ENCODE measurements at regions not wholly inside any gene's neighbourhood (a gene's known extent, or its start where the extent isn't known, plus 50 kb on each side); places are given as distances from the start of the nearest gene placed in this dataset.

- H3F3A ChIP-seq (ENCODE audit: insufficient read depth, low read length, poor library complexity, severe bottlenecking): no peaks in the 10 kb centered on the region
- no peak overlapping the region for H3K4me3 ChIP-seq (ENCODE audit: low read length)
- no peaks in the 10 kb centered on the region for H3K79me2 ChIP-seq (replicated peaks; ENCODE audit: insufficient read depth, low read length)
- no peaks in the 10 kb centered on the region for H3K27me3 ChIP-seq (ENCODE audit: insufficient read depth, low read depth, low read length)
- H2AFZ ChIP-seq (ENCODE audit: low read depth, low read length): no peak overlapping the region
- H3K9ac ChIP-seq (ENCODE audit: low read length): no peak overlapping the region
- no peaks in the 10 kb centered on the region for H4K20me1 ChIP-seq (ENCODE audit: insufficient read depth)
- no peak for TF ChIP-seq POLR2AphosphoS5 (IDR thresholded peaks at IDR 0.05)
- no peak for TF ChIP-seq EP300 (conservative IDR thresholded peaks at IDR 0.05; ENCODE audit: poor library complexity, severe bottlenecking)
- no peak overlapping the region for H3K27ac ChIP-seq (ENCODE audit: low read length)
- no peaks in the 10 kb centered on the region for H3K9me2 ChIP-seq (ENCODE audit: insufficient read depth, low read length)
- no peaks in the 10 kb centered on the region for H3K9me3 ChIP-seq (ENCODE audit: low read length)
- no peak overlapping the region for H3K4me2 ChIP-seq (ENCODE audit: low read length)
- H3K36me3 ChIP-seq (ENCODE audit: insufficient read depth, low read length): no peaks in the 10 kb centered on the region
Observed at GRCh38 chrX:2620576-2620975, 70.5 kb upstream of the CD99 start.

DNA sequence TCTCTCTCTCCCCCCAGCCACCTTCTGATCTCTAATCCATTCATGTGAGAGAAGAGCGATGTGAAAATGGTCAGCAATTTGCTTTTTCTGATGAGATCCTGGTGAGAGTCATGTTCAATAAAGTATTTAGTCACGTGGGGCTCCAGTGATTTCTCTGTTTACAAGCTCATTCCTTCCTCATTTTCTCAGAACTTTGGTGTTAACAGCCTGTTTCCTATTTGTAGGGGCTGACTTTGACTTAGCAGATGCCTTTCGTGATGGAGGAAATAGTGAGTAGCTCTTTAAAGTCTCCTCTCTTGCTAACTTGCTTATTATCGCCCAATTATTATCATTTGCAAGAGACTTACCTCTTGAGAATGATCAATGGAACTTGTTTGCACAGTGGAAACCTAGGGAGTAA, 72.6 kb upstream of the CD99 start:
- Histone ChIP-seq H3K9me3 (ENCODE audit: low read length) (no peaks in the 10 kb centered on the region), H3K4me2 (ENCODE audit: low read length) (no peak overlapping the region), H3K79me2 (replicated peaks; ENCODE audit: insufficient read depth, low read length) (no peaks in the 10 kb centered on the region), H3K4me3 (ENCODE audit: low read length) (no peak overlapping the region), H3K27ac (ENCODE audit: low read length) (no peak overlapping the region), H4K20me1 (ENCODE audit: insufficient read depth) (no peaks in the 10 kb centered on the region), H3K27me3 (ENCODE audit: insufficient read depth, low read depth, low read length) (no peaks in the 10 kb centered on the region), H3K36me3 (ENCODE audit: insufficient read depth, low read length) (no peaks in the 10 kb centered on the region), H2AFZ (ENCODE audit: low read depth, low read length) (no peak overlapping the region), H3K9me2 (ENCODE audit: insufficient read depth, low read length) (no peaks in the 10 kb centered on the region), H3F3A (ENCODE audit: insufficient read depth, low read length, poor library complexity, severe bottlenecking) (no peaks in the 10 kb centered on the region), H3K9ac (ENCODE audit: low read length) (no peak overlapping the region)
- TF ChIP-seq TAF1 (IDR thresholded peaks at IDR 0.05; ENCODE audit: low read depth): no peak

DNA sequence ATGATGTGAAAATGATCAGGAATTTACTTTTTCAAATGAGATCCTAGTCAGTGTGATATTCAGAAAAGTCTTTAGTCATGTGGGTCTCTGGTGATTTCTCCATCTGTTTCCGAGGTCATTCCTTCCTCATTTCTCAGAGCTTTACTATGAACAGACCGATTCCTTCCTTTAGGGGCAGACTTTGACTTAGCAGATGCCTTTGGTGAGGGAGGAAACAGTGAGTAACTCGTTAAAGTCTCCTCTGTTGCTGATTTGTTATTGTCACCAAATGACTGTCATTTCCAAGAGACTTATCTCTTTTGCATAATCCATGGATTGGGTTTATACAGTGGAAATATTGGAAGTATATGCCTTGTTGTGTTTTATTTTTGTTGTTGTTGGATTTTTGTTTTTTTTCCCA, 76.2 kb upstream of the CD99 start:
- Histone ChIP-seq H3K9ac (ENCODE audit: low read length) (no peak overlapping the region), H3K79me2 (replicated peaks; ENCODE audit: insufficient read depth, low read length) (no peaks in the 10 kb centered on the region), H3K27ac (ENCODE audit: low read length) (no peak overlapping the region), H4K20me1 (ENCODE audit: insufficient read depth) (no peaks in the 10 kb centered on the region), H3K9me2 (ENCODE audit: insufficient read depth, low read length) (no peaks in the 10 kb centered on the region), H3K4me3 (ENCODE audit: low read length) (no peak overlapping the region), H3F3A (ENCODE audit: insufficient read depth, low read length, poor library complexity, severe bottlenecking) (no peaks in the 10 kb centered on the region), H3K27me3 (ENCODE audit: insufficient read depth, low read depth, low read length) (peaks cover 3% of the 10 kb centered on the region), H3K4me2 (ENCODE audit: low read length) (no peak overlapping the region), H3K9me3 (ENCODE audit: low read length) (no peaks in the 10 kb centered on the region), H2AFZ (ENCODE audit: low read depth, low read length) (no peak overlapping the region), H3K36me3 (ENCODE audit: insufficient read depth, low read length) (no peaks in the 10 kb centered on the region)
- TF ChIP-seq EP300 (conservative IDR thresholded peaks at IDR 0.05; ENCODE audit: poor library complexity, severe bottlenecking): no peak
- TF ChIP-seq, protein P1, sequence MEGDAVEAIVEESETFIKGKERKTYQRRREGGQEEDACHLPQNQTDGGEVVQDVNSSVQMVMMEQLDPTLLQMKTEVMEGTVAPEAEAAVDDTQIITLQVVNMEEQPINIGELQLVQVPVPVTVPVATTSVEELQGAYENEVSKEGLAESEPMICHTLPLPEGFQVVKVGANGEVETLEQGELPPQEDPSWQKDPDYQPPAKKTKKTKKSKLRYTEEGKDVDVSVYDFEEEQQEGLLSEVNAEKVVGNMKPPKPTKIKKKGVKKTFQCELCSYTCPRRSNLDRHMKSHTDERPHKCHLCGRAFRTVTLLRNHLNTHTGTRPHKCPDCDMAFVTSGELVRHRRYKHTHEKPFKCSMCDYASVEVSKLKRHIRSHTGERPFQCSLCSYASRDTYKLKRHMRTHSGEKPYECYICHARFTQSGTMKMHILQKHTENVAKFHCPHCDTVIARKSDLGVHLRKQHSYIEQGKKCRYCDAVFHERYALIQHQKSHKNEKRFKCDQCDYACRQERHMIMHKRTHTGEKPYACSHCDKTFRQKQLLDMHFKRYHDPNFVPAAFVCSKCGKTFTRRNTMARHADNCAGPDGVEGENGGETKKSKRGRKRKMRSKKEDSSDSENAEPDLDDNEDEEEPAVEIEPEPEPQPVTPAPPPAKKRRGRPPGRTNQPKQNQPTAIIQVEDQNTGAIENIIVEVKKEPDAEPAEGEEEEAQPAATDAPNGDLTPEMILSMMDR (IDR thresholded peaks at IDR 0.05; ENCODE audit: poor library complexity, severe bottlenecking): peak; percentile 43

DNA sequence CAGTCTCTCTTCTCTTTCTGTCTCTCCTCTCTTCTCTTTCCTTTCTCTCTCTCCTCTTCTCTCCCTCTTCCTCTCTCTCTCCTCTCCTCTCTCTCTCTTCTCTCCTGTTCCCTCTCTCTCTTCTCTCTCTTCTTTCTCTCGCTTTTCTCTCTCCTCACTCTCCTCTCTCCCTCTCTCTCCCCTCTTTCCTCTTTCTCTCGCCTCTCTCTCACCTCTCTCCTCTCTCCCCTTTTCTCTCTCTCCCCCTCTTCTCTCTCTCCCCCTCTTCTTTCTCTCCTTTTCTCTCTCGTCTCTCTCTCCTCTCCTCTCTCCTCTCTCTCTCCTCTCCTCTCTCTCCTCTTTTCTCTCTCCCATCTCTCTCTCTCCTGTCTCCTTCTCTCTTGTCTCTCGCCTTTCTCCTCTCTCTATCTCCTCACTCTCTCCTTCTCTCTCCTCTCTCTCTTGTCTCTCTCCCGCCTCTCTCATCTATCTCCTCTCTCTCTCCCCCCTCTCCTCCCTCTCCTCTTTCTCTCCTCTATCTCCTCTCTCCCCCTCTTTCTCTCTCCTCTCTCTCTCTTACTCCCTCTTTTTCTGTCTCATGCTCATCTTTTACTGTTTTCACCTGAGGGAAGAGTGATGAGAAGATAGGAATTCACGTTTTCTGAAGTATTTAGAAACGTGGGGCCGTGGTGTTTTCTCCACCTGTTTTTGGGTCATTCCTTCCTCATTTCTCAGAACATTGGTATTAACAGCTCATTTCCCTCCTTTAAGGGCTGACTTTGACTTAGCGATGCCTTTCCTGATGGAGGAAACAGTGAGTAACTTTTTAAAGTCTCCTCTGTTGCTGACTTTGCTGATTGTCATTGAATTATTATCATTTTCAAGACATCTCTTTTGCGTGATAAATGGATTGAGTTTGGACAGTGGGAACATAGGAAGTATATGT, 80.6 kb upstream of the CD99 start:
- no peak overlapping the region for H2AFZ ChIP-seq (ENCODE audit: low read depth, low read length)
- H3K9me2 ChIP-seq (ENCODE audit: insufficient read depth, low read length): no peaks in the 10 kb centered on the region
- H3K9ac ChIP-seq (ENCODE audit: low read length): no peak overlapping the region
- H3K79me2 ChIP-seq (replicated peaks; ENCODE audit: insufficient read depth, low read length): no peaks in the 10 kb centered on the region
- H3K4me3 ChIP-seq (ENCODE audit: low read length): peak overlapping the region; percentile 79
- H3F3A ChIP-seq (ENCODE audit: insufficient read depth, low read length, poor library complexity, severe bottlenecking): no peaks in the 10 kb centered on the region
- no peaks in the 10 kb centered on the region for H3K36me3 ChIP-seq (ENCODE audit: insufficient read depth, low read length)
- no peaks in the 10 kb centered on the region for H3K9me3 ChIP-seq (ENCODE audit: low read length)
- no peak overlapping the region for H3K27ac ChIP-seq (ENCODE audit: low read length)
- TF ChIP-seq POLR2AphosphoS5 (IDR thresholded peaks at IDR 0.05): no peak
- TF ChIP-seq TAF1 (IDR thresholded peaks at IDR 0.05; ENCODE audit: low read depth): no peak
- no peak for TF ChIP-seq EP300 (conservative IDR thresholded peaks at IDR 0.05; ENCODE audit: poor library complexity, severe bottlenecking)
- no peak for TF ChIP-seq RAD21 (conservative IDR thresholded peaks at IDR 0.05)
- no peak for TF ChIP-seq EZH2 (IDR thresholded peaks at IDR 0.05; ENCODE audit: borderline replicate concordance, insufficient read depth, low read length, poor library complexity, severe bottlenecking)
- no peak for TF ChIP-seq MXI1 (conservative IDR thresholded peaks at IDR 0.05; ENCODE audit: poor library complexity, severe bottlenecking)
- TF ChIP-seq SMC3 (conservative IDR thresholded peaks at IDR 0.05; ENCODE audit: poor library complexity): no peak
- TF ChIP-seq REST (IDR thresholded peaks at IDR 0.05; ENCODE audit: borderline replicate concordance): no peak
- TF ChIP-seq, protein P1 (IDR thresholded peaks at IDR 0.05; ENCODE audit: poor library complexity, severe bottlenecking): no peak
- no peak overlapping the region for H3K4me2 ChIP-seq (ENCODE audit: low read length)
- peaks cover 3% of the 10 kb centered on the region for H3K27me3 ChIP-seq (ENCODE audit: insufficient read depth, low read depth, low read length)
- H4K20me1 ChIP-seq (ENCODE audit: insufficient read depth): no peaks in the 10 kb centered on the region
